ENCODE measurements at regions not wholly inside any gene's neighbourhood (a gene's known extent, or its start where the extent isn't known, plus 50 kb on each side); places are given as distances from the start of the nearest gene placed in this dataset.
"Not testable (repeated sequence)": the region's sequence is repeated elsewhere in the genome, so short reads cannot be mapped to it uniquely, and the experiment has no call there.

DNA sequence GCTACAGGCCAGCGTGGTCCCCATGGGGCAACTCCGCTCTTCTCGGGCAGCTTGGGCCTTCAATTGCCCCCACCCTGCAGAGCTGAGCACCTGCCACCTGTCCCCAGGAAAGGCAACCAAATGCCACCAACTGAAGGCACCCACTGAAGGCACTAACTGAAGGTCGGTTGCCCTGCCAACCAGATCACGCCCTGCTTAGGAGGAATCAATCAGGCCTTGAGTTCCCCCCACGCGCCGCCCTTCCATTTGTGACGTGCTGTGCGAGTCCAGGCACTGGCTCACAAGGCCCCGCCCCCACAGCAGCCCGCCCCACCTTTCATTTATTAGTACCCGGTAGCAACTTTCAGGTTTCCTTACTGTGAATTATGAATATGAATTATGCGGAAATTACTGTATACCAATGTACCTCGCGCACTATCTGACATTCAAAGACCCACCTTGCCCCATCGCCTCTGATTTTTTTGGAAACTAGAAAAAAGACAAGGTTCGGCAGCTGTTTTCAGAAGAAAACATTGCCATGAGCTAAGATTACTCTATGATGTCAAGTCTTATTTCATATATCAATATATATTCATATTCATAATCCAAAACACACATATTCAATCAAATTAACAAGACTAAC is 83.6 kb upstream of the ABI1 start:
- Histone ChIP-seq H3K36me3 (no peaks in the 10 kb centered on the region), H3K9me3 (no peaks in the 10 kb centered on the region), H3K4me1 (no peaks in the 10 kb centered on the region), H3K27me3 (peaks cover 0 to 6% (median 4%) of the 10 kb centered on the region in 3 donors), H3K27ac (no peak overlapping the region), H3K4me3 (no peak overlapping the region)
- no peak for DNase-seq
- TF ChIP-seq, protein P1, sequence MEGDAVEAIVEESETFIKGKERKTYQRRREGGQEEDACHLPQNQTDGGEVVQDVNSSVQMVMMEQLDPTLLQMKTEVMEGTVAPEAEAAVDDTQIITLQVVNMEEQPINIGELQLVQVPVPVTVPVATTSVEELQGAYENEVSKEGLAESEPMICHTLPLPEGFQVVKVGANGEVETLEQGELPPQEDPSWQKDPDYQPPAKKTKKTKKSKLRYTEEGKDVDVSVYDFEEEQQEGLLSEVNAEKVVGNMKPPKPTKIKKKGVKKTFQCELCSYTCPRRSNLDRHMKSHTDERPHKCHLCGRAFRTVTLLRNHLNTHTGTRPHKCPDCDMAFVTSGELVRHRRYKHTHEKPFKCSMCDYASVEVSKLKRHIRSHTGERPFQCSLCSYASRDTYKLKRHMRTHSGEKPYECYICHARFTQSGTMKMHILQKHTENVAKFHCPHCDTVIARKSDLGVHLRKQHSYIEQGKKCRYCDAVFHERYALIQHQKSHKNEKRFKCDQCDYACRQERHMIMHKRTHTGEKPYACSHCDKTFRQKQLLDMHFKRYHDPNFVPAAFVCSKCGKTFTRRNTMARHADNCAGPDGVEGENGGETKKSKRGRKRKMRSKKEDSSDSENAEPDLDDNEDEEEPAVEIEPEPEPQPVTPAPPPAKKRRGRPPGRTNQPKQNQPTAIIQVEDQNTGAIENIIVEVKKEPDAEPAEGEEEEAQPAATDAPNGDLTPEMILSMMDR (IDR thresholded peaks at IDR 0.05), result no peak
- no peak for TF ChIP-seq EP300 (IDR thresholded peaks at IDR 0.05)
- TF ChIP-seq POLR2AphosphoS5 (IDR thresholded peaks at IDR 0.05), result no peak
- no peak for TF ChIP-seq POLR2A (IDR thresholded peaks at IDR 0.05)
- WGBS, 2 donors, result 93 to 95% methylated on average over 18 of the region's 18 CpGs
- intact Hi-C loops (cut with DNase I), result no loop called here

DNA sequence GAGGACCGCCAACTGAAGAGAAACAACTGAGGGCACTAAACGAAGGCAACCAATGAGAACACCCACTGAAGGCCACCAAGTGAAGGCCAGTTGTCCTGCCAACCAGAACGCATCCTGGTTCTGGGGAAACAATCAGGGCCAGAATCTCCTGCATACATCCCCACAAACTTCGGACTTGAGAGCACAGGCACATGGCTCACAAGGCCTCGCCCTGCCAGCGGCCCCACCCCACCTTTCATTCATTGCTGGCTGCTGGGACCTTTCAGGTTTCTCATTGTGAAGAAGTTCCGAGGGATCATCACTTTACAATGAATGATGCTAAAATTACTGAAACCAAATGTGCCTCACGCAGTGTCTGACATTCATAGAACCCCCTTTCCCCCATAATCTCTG is 79.2 kb upstream of the ABI1 start:
- 80 to 92% methylated on average over 8 of the region's 8 CpGs for WGBS, 2 donors
- TF ChIP-seq, protein P1 (IDR thresholded peaks at IDR 0.05), result no peak
- TF ChIP-seq POLR2AphosphoS5 (IDR thresholded peaks at IDR 0.05) (no peak), EP300 (IDR thresholded peaks at IDR 0.05) (no peak), POLR2A (IDR thresholded peaks at IDR 0.05) (no peak)
- intact Hi-C loops (cut with DNase I), result no loop called here
- no peak for DNase-seq
- H3K36me3 ChIP-seq, result no peaks in the 10 kb centered on the region
- H3K9me3 ChIP-seq, result no peaks in the 10 kb centered on the region
- peaks cover 0 to 6% (median 4%) of the 10 kb centered on the region in 3 donors for H3K27me3 ChIP-seq
- H3K4me3 ChIP-seq, result no peak overlapping the region
- no peak overlapping the region for H3K27ac ChIP-seq
- no peaks in the 10 kb centered on the region for H3K4me1 ChIP-seq

DNA sequence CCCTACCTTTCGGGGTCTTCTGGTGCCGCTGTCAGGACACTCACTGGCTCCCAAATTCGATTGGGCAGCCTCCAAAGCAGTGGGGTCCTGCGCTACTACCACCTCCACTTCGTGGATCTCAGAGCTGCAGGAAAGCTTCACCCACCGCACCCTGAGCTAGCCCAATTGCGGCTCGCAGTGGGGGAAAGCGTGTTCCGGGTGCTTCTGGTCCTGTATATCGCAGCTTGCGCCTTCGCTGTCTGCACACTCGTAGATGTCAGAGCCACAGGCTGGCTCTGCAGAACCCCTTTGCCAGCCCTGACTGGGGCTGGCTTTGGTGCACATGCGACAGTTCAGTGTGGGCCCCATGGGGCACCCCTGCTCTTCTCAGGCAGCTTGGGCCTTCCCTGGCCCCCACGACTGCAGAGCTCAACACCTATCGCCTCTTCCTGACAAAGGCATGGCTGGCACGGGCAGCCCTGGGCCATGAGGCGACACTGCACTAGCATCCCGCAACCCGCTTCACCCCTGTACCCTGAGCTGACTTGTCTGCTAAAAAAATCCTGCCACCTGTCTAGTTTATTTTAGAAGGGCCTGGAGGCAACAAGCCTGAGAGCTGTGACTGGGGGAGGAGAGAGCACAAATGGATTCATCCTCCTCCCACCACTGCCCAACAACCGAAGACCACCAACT is 78.7 kb upstream of the ABI1 start:
- intact Hi-C loops (cut with DNase I), result no loop called here
- DNase-seq, result no peak
- Histone ChIP-seq H3K27ac (no peak overlapping the region), H3K36me3 (no peaks in the 10 kb centered on the region), H3K4me3 (no peak overlapping the region), H3K9me3 (no peaks in the 10 kb centered on the region), H3K27me3 (peaks cover 0 to 5% (median 4%) of the 10 kb centered on the region in 3 donors), H3K4me1 (no peaks in the 10 kb centered on the region)
- 92 to 94% methylated on average over 22 of the region's 22 CpGs for WGBS, 2 donors
- TF ChIP-seq POLR2AphosphoS5 (IDR thresholded peaks at IDR 0.05) (no peak), EP300 (IDR thresholded peaks at IDR 0.05) (no peak), POLR2A (IDR thresholded peaks at IDR 0.05) (no peak)

DNA sequence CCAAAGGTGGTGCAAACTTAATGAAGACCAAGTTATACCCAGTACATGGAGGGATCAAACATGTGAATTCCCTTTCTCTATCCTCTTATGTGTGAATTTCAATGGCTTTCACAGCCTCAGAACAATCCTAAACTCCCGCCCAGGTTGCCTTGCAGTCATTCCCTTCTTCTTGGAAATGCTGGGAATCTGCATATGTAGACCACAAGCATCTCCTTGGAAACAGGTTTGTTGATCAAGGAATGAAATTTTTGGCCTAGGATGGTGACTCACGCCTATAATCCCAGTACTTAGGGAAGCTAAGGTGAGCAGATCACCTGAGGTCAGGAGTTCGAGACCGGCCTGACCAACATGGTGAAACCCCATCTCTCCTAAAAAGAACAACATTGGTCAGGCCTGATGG is 77.8 kb upstream of the ABI1 start:
- Histone ChIP-seq H3K27me3 (no peaks in the 10 kb centered on the region), H3K4me3 (no peak overlapping the region), H3K36me3 (no peaks in the 10 kb centered on the region), H3K27ac (no peak overlapping the region), H3K4me1 (no peaks in the 10 kb centered on the region), H3K9me3 (no peaks in the 10 kb centered on the region)
- WGBS, 2 donors, result 84 to 95% methylated on average over 4 of the region's 4 CpGs
- TF ChIP-seq POLR2AphosphoS5 (IDR thresholded peaks at IDR 0.05) (no peak), EP300 (IDR thresholded peaks at IDR 0.05) (no peak), POLR2A (IDR thresholded peaks at IDR 0.05) (no peak)
- TF ChIP-seq, protein P1 (IDR thresholded peaks at IDR 0.05), result no peak
- no peak for DNase-seq
- intact Hi-C loops (cut with DNase I), result no loop called here

DNA sequence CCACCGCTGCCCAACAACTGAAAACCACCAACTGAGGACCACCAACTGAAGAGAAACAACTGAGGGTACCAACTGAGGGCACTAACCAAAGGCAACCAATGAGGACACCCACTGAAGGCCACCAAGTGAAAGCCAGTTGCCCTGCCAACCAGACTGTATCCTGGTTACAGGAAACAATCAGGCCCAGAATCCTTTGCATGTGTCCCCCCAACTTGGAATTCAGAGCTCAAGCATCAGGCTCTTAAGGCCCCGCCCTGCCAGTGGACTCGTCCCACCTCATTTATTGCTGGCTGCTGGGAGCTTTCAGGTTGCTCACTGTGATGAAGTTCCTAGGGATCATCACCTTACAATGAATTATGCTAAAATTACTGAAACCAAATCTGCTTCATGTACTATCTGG is 76.6 kb upstream of the ABI1 start:
- no peaks in the 10 kb centered on the region for H3K36me3 ChIP-seq
- no peaks in the 10 kb centered on the region for H3K4me1 ChIP-seq
- TF ChIP-seq POLR2AphosphoS5 (IDR thresholded peaks at IDR 0.05) (no peak), POLR2A (IDR thresholded peaks at IDR 0.05) (no peak), EP300 (IDR thresholded peaks at IDR 0.05) (no peak)
- TF ChIP-seq, protein P1 (IDR thresholded peaks at IDR 0.05), result no peak
- intact Hi-C loops (cut with DNase I), result no loop called here
- DNase-seq, result no peak
- H3K9me3 ChIP-seq, result no peaks in the 10 kb centered on the region
- WGBS, 2 donors, result 78 to 87% methylated on average over 3 of the region's 3 CpGs
- no peaks in the 10 kb centered on the region for H3K27me3 ChIP-seq
- H3K27ac ChIP-seq, result no peak overlapping the region
- H3K4me3 ChIP-seq, result no peak overlapping the region

DNA sequence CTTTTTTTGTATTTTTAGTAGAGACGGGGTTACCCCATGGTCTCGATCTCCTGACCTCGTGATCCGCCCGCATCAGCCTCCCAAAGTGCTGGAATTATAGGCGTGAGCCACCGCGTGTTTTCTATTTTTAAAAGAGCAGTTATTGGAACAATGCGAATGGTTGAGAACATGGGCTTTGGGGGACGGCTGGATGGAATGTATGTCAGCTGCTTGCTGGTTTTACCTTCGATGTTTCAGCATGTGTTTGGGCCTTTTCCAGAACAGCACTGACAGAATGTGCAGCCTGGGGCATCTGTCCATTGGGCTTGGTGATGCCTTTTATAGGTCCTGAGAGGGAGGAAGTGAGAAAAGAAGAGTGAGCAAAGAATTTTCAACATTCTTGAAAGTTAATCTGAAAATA is 73.4 kb upstream of the ABI1 start:
- DNase-seq; H3K4me1 ChIP-seq; H3K36me3 ChIP-seq; H3K4me3 ChIP-seq; intact Hi-C loops (cut with DNase I); H3K9me3 ChIP-seq; H3K27me3 ChIP-seq; H3K27ac ChIP-seq: not testable (repeated sequence)
- 94 to 95% methylated on average over 11 of the region's 11 CpGs for WGBS, 2 donors
